ENCODE measurements at regions not wholly inside any gene's neighbourhood (a gene's known extent, or its start where the extent isn't known, plus 50 kb on each side); places are given as distances from the start of the nearest gene placed in this dataset.

DNA sequence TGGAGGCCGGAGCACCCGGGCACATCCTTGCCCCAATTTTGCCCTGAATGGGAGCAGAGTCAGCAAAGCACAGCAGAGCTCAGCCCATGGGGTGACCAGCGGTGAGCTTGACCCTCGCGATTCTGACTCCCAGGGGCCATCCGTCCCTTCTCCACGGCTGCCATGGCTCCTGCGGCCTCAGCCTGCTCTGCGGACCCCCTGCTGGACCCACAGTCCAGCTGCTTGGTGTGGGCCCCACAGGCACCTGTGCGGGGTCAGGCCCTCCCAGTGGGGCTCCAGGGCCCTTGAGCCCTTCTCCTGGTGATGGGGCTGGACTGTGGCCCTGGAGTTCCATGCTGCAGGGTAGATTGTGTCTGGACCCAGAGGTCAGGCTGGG, 144.2 kb downstream of the ENGASE start:
- DNase-seq (no peak), ATAC-seq (no peak)
- H3K9me3 Mint-ChIP-seq = no peaks in the 10 kb centered on the region
- no peak overlapping the region for H3K27ac Mint-ChIP-seq
- peaks cover 12% of the 10 kb centered on the region for H3K4me1 Mint-ChIP-seq
- no peak overlapping the region for H3K4me3 Mint-ChIP-seq
- peaks cover 90% of the 10 kb centered on the region for H3K27me3 Mint-ChIP-seq

DNA sequence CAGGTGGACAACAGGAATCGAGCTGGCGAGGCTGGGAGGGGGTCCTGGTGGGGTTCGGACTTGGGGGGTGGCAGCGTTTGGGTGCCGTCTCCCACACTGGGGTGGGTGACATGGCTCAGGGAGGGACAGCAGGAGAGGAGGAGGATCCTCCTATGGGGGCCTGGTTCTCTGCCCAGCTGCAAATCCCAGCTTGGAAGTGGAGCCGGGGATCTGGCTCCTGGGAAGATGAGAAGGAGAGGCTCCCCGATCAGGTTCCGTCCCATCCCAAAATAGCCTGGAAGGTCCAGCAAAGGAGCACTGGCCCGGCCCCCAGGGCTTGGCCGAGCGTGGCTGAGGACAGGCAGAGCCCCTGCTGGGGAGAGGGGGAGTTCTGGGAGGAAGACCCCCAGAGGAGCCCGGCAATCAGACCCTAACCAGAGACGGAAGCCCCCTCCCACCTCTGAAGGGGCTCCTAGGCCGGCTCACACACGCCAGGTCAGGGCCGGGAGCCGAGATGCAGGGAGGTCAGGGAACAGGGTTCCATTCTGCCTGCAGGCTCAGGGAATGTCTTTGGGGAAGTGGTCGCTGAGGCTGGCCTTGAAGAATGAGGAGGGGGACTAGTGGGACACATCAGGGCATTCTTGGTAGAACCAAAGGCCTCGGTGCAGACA, 143.7 kb downstream of the ENGASE start:
- H3K9me3 Mint-ChIP-seq = no peaks in the 10 kb centered on the region
- no peak for ATAC-seq
- peaks cover 90% of the 10 kb centered on the region for H3K27me3 Mint-ChIP-seq

DNA sequence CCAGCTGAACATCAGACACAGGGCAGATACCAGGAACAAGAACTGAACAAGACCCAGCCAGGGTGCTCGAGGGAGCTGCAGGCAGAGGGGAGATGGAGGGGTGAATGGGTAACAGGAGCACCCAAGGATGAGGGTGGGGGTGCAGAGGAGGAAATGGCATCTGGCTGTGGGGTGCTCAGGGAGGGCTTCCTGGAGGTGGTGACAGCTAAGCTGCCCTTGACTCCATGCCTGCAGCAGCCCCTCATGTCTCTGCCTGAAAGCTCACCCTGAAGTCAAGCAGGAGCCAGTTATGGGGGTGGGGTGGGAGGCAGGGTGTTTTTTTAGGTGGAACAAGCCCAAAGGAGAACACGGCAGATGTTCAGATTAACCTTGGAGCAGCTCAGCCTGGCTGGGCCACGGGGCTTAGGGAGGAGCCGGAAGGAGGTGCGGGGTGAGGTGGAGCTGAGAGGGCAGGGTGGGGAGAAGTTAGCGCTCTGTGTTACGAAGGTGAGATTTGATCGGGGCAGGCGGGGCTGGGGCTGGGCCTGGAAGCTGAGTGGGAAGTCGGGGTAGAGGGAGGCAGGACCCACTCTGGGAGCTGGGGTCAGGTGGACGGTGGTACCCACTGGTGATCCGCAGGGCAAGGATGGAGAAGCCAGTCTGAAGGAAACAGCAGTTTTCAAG, 143.0 kb downstream of the ENGASE start:
- Mint-ChIP-seq H3K4me1 (peaks cover 12% of the 10 kb centered on the region), H3K4me3 (no peak overlapping the region), H3K27me3 (peaks cover 89% of the 10 kb centered on the region), H3K9me3 (no peaks in the 10 kb centered on the region), H3K27ac (peak overlapping the region in 1 of 2 donors; percentile 23)
- ATAC-seq (no peak), DNase-seq (no peak)

More for the DNA sequence above, 143.7 kb downstream of the ENGASE start:
- H3K27ac Mint-ChIP-seq = no peak overlapping the region
- no peak overlapping the region for H3K4me3 Mint-ChIP-seq
- peaks cover 12% of the 10 kb centered on the region for H3K4me1 Mint-ChIP-seq
- no peak for DNase-seq

DNA sequence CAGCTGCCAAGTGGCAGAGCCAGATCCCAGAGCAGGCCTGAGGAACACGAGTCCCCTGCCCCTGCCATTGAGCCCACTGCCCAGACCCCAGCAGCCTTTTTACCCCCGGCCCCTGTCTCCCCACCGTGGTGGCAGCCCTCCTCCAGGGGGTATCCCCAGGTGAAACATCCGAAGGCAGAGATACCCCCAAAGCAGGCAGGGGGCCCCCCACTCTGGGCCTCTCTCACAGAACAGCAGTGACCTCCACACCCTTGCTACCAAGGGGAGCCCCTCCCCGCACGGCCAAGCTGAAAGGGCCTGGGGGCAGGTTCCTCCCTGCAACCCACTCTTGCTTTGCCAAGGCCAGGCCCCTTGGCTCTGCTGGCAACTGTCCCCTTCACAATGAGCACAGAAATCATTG, 142.2 kb downstream of the ENGASE start:
- ATAC-seq (no peak), DNase-seq (no peak)
- Mint-ChIP-seq H3K27ac (no peak overlapping the region), H3K4me1 (peaks cover 12% of the 10 kb centered on the region), H3K9me3 (no peaks in the 10 kb centered on the region), H3K4me3 (no peak overlapping the region), H3K27me3 (peaks cover 89% of the 10 kb centered on the region)

DNA sequence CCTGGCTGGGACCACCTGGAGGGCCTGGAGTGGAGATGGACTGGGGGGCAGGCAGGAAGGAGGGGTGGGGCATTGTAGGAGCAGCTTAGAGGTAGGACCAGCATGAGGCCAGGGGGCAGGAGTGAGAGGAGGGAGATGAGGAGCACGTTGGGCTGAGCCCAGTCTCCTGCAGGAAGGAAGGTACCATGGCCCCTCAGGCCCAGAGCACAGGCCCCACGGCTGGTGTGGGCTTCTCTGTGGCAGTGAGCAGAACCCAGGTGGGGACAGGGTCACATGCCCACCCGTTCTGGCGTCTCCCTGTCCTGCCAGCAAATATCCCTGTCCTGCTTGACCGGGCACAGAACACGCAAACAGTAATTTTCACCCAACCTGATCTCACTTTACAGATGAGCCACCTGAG, 141.8 kb downstream of the ENGASE start:
- DNase-seq (no peak), ATAC-seq (no peak)
- Mint-ChIP-seq H3K27ac (peak overlapping the region in 1 of 2 donors; percentile 50), H3K27me3 (peaks cover 89% of the 10 kb centered on the region), H3K9me3 (no peaks in the 10 kb centered on the region), H3K4me3 (no peak overlapping the region), H3K4me1 (peaks cover 12% of the 10 kb centered on the region)

DNA sequence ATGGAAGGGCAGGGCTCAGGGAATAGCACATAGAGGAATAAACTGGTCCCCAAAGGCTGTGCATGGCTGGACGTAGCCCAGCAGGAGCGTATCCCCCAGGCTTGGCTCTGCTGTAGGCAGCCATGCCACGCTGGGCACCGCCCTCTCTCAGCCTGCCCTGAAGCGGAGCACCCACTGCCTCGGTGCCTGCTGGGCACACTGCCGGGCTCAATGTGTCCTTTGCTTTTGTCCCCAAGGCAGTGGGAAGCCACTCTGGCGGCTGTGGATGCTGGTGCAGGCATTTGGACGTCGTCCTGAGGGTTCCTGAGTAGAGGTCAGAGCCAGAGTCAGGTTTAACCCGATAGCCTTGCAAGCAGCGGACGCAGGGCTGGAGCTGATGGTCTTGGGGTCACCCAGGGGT, 141.0 kb downstream of the ENGASE start:
- H3K4me1 Mint-ChIP-seq = peaks cover 7% of the 10 kb centered on the region

DNA sequence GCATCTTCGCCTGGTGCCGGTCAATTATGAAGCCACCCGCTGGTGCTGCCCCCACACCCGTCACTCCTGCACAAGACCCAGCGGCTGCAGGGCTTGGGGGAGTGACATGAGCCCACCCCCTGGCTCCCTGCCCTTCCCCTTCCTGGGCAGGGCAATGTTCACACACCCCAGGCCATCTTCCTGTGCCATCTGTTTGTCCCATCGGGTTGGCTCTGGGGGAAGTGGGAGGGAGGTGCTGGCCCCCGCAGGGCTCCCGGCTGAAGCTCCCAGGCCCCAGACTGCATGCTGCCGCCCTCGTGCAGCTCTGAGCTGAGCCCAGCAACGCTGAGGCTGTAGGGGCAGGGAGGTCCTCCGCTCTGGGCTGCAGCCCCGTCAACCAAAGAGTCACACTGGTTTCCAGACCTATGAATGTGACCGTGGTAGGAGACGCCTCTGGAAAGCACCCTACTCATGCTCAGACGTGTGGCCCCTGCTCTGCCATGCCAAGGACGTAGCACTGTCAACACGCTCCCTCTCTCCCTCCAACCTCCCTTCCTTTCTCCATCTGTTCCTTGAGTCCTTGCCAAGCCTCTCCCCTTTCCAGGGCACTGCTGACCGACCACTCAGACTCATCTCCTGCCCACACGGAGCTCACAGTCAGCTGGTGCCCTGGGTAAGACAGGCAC, 140.4 kb downstream of the ENGASE start:
- H3K27me3 Mint-ChIP-seq = peaks cover 80% of the 10 kb centered on the region

More for the DNA sequence above, 141.0 kb downstream of the ENGASE start:
- Mint-ChIP-seq H3K27ac (no peak overlapping the region), H3K4me3 (no peak overlapping the region), H3K27me3 (peaks cover 86% of the 10 kb centered on the region), H3K9me3 (no peaks in the 10 kb centered on the region)
- DNase-seq = no peak
- no peak for ATAC-seq

GRCh38 chr17:79214459-79214858, 139.8 kb downstream of the ENGASE start:
- ATAC-seq = no peak
- H3K9me3 Mint-ChIP-seq = no peaks in the 10 kb centered on the region
- H3K27ac Mint-ChIP-seq = no peak overlapping the region

More for the DNA sequence above, 140.4 kb downstream of the ENGASE start:
- no peaks in the 10 kb centered on the region for H3K9me3 Mint-ChIP-seq
- peaks cover 1% of the 10 kb centered on the region for H3K4me1 Mint-ChIP-seq
- H3K4me3 Mint-ChIP-seq = no peak overlapping the region
- DNase-seq = no peak
- H3K27ac Mint-ChIP-seq = no peak overlapping the region
- no peak for ATAC-seq

DNA sequence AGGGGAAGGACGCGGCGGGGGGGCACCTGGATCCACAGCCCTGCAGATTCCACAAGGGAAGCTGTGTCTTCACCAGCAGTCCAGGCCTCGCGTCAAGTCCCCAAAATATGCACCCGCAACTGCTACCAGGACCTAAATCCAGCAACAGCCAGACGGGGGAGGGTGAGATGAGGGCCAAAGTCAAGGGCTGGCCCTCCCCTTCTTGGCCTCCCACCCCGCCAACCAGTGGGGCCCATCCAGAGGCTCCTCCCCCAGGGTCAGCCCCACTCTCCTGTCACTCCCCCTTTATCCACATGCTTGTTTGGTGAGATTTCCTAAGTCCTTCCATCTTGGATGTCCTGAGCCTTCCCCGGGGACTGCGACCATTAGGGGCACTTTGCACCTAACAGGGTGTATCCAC, 138.7 kb downstream of the ENGASE start:
- H3K27ac Mint-ChIP-seq = peak overlapping the region in 1 of 2 donors; percentile 36
- no peak overlapping the region for H3K4me3 Mint-ChIP-seq
- no peaks in the 10 kb centered on the region for H3K9me3 Mint-ChIP-seq
- no peak for DNase-seq
- H3K4me1 Mint-ChIP-seq = no peaks in the 10 kb centered on the region
- no peak for ATAC-seq
- peaks cover 72% of the 10 kb centered on the region for H3K27me3 Mint-ChIP-seq

More at GRCh38 chr17:79214459-79214858, 139.8 kb downstream of the ENGASE start:
- H3K4me1 Mint-ChIP-seq = no peaks in the 10 kb centered on the region
- DNase-seq = no peak
- peaks cover 74% of the 10 kb centered on the region for H3K27me3 Mint-ChIP-seq
- H3K4me3 Mint-ChIP-seq = no peak overlapping the region

DNA sequence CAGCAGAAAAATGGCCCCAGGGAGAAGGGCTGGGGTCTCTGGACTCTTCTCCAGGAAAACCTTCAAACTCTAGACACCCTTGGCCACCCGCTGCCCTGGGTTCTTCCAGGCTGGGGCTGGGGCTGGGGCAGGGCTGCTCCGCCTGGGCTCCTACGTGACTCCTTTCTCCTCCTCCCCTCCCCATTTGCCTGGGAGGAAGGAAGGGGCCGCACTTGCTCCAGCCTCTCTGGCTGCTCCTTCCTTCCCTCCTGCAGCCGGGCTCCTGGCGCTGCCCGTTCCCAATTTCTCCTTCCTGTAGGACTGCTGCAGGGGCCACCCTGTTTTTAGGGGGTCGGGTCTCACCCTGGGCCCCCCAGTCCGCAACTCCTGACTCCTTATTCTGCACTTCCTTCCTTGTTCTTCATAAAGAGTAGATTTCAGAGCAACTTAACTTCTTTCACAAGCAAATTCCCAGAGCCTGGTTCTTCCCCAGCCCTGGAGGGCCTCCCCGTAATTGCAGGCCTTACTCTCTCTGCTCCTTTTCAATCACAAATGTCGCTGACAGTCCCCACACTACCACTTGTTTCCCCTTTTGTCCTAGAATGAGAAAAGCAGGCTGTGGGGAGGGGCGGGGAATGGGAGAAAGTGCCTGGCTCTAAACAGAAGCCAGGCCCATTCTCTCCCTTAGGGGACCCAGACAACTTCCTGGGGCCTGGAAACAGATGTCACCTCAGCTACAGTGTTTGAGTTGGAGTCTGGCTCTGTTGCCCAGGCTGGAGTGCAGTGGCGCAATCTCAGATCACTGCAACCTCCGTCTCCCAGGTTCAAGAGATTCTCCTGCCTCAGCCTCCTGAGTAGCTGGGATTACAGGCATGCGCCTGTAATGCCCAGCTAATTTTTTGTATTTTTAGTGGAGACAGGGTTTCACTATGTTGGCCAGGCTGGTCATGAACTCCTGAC, 137.8 kb downstream of the ENGASE start:
- ATAC-seq = no peak
- H3K4me1 Mint-ChIP-seq = no peaks in the 10 kb centered on the region
- no peak for DNase-seq
- H3K27ac Mint-ChIP-seq = peak overlapping the region in 1 of 2 donors; percentile 86
- H3K4me3 Mint-ChIP-seq = no peak overlapping the region
- peaks cover 70% of the 10 kb centered on the region for H3K27me3 Mint-ChIP-seq
- H3K9me3 Mint-ChIP-seq = no peaks in the 10 kb centered on the region

GRCh38 chr17:79211061-79211770, 136.6 kb downstream of the ENGASE start:
- Mint-ChIP-seq H3K4me3 (no peak overlapping the region), H3K27ac (no peak overlapping the region), H3K4me1 (no peaks in the 10 kb centered on the region), H3K9me3 (no peaks in the 10 kb centered on the region), H3K27me3 (peaks cover 63% of the 10 kb centered on the region)
- ATAC-seq = no peak
- no peak for DNase-seq

DNA sequence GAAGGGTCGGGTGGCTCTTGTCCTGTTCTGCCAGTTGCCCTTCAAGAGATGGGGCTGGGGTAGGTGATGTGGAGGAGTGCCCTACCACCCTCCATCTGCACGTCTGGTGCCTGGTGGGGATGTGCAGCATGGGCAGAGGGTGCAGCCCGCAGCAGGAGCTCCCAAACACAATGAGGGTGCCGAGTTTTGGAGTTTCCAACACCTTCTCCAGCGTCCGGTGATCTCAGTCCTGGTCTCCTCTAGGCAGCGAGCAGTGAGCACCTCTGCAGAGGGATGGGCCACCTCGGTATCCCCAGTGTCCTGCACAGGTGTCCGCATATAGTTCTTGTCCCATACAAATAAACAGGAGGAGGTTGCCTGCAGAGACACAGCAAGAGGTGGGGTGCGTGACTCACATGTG, 136.0 kb downstream of the ENGASE start:
- H3K9me3 Mint-ChIP-seq = no peaks in the 10 kb centered on the region
- DNase-seq = no peak
- no peaks in the 10 kb centered on the region for H3K4me1 Mint-ChIP-seq
- no peak overlapping the region for H3K4me3 Mint-ChIP-seq
- peaks cover 57% of the 10 kb centered on the region for H3K27me3 Mint-ChIP-seq
- ATAC-seq = no peak
- no peak overlapping the region for H3K27ac Mint-ChIP-seq

GRCh38 chr17:79207960-79208359, 133.3 kb downstream of the ENGASE start:
- no peak for ATAC-seq
- H3K9me3 Mint-ChIP-seq = no peaks in the 10 kb centered on the region

DNA sequence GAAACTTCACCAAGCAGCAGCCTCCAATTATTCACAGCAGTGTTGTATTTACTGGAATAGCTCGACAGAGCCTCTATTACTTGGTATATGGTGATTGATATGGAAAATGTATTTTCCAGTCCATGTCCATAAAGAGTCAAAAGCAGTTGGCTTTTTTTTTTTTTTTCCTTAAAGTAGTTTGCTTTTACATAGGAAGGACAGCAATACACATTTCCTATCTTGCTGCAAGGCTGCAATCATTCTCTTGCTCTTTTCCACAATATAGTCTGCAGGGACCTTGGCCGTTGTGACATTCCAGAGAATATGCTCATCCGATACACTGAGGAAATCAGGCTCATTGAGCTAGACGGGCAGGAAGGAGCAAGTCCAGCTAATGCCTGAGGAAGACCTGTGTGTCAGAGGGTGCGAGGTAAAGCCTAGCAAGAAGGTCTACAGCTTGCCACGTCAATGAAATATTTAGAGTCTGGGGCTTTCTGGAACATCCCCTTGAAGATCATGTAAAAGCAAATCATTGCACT, 131.1 kb downstream of the ENGASE start:
- Mint-ChIP-seq H3K9me3 (no peaks in the 10 kb centered on the region), H3K27ac (no peak overlapping the region), H3K27me3 (peaks cover 36% of the 10 kb centered on the region), H3K4me3 (no peak overlapping the region), H3K4me1 (no peaks in the 10 kb centered on the region)
- no peak for ATAC-seq
- DNase-seq = no peak

More at GRCh38 chr17:79207960-79208359, 133.3 kb downstream of the ENGASE start:
- Mint-ChIP-seq H3K27me3 (peaks cover 37% of the 10 kb centered on the region), H3K4me1 (no peaks in the 10 kb centered on the region), H3K27ac (no peak overlapping the region), H3K4me3 (no peak overlapping the region)
- DNase-seq = no peak

DNA sequence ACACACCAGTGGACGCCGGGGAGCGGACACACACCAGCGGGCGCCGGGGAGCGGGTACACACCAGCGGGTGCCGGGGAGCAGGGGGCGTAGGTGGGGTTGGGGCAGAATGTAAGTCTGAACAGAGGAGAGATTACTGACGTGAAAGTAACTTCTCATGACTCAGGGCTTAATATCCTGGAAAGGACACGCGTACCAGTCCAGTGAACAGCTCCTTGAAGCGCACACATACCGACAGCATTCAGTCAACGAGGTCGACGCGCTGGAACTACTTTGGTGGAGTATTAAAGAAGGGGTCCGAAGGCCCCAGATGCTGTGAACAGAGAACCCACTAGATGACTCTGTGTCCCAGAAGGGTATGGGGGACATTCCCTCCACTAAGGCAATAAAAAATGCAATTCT, 129.6 kb downstream of the ENGASE start:
- Mint-ChIP-seq H3K4me1 (no peaks in the 10 kb centered on the region), H3K27ac (no peak overlapping the region), H3K4me3 (no peak overlapping the region), H3K27me3 (peaks cover 36% of the 10 kb centered on the region), H3K9me3 (no peaks in the 10 kb centered on the region)
- DNase-seq (no peak), ATAC-seq (no peak)

Measured in stimulated activated naive CD8-positive, alpha-beta T cell treated with anti-CD3 and anti-CD28 coated beads, Interleukin-15, amount 100 ng/mL, for 72 hours (primary cell).